RCC 7860 (cell line): ENCODE measurements at regions not wholly inside any gene's neighbourhood (a gene's known extent, or its start where the extent isn't known, plus 50 kb on each side); places are given as distances from the start of the nearest gene placed in this dataset.
A peak's percentile ranks its signal among the peaks of the same experiment; 100 is the strongest.

Experiments used
- DNase-seq: peaks from one replicate; pipeline ENCODE4 v3.0.0-alpha.2; 2015; ENCODE audit warnings: low spot score
- FAIRE-seq: peaks from 2 replicates; lab custom pipeline; 2012; peaks lifted over from hg19 to GRCh38; lab: Jason Lieb, UNC

DNA sequence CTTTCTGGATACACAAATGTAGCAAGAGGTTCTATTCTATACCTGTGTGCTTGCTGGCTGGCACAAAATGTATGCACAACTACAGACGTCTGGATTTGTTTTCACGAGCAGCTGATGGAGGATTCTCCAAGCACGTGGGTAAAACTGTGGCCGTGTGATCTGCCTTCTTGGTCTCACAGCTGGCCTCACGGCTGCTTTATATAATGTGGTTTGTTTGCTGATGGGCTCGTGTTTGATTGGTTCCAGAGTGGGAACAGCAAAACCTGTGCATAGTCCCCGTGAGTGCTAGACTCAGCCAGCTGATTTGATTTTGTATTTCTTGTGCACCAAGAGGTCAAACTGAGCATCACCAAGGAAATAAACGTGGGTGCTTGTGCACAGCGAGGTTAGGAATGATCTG is 262.6 kb upstream of the RPS6KA3 start:
- DNase-seq (no peak), FAIRE-seq (no peak)

GRCh38 chrX:20527558-20528011 is 260.9 kb upstream of the RPS6KA3 start:
- FAIRE-seq (peak; percentile 85), DNase-seq (peak; percentile 45)

- DNase-seq: no peak
- FAIRE-seq: no peak
Observed at GRCh38 chrX:20527041-20527440, 260.3 kb upstream of the RPS6KA3 start.

GRCh38 chrX:20523626-20524312 is 257.1 kb upstream of the RPS6KA3 start:
- FAIRE-seq: no peak

DNA sequence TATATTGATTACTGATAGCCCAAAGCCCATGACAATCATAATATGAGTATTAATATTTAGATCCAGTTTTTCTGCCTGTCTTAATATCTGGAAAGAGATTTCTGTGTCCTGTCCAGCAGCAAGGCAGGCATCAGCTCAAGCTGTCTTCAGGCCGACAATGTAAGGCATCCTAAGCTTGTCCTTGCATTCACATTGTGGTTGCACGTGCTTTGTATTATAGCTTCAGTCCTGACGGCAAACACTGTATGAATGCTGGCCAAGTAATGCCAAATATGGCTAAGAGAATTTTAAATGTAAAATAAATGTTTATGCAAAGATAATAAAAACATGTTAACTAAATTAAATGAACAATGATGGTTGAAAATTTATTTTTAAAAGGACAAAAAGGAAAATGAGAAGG is 255.7 kb upstream of the RPS6KA3 start:
- DNase-seq (no peak), FAIRE-seq (no peak)

More at GRCh38 chrX:20523626-20524312, 257.1 kb upstream of the RPS6KA3 start:
- no peak for DNase-seq

GRCh38 chrX:20521222-20521621 is 254.5 kb upstream of the RPS6KA3 start:
- DNase-seq: peak; percentile 17
- FAIRE-seq: no peak

DNA sequence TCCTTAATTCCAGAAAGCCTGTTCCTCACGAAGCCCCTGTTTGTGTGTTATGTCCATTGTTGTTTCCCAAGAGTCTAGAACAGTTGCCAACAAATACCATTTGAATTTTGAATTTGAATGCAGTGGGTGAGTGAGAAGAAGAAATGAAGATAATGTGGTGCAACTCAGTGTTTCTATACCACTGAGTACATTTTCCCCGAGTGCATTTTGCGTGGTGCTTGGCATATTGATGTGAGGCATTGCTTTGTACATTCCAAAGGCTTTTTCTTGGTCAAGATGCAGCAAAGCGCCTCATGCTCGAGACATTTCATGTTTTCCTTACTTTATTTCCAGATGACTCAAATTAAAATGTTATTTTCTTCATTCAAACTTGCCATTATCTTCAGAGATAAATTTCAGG is 253.1 kb upstream of the RPS6KA3 start:
- FAIRE-seq: no peak

DNA sequence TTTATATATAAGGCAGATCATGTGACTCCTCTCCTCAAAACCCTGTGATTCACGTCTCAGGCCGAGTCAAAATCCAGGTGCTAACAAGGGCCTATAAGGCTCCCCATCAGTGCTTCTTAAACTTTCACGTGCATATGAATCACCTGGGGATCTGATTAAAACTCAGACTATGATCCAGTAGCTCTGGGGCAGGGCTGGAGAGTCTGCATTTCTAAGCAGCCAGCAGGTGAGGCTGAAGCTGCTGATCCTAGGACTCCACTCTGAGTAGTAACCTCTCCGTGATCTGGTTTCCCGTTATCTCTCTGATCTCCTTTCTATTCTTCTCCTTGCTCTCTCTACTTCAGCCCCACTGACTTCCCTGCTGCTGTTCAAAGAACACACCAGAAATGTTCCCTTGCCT is 252.4 kb upstream of the RPS6KA3 start:
- DNase-seq: no peak
- no peak for FAIRE-seq

More for the DNA sequence above, 253.1 kb upstream of the RPS6KA3 start:
- DNase-seq: no peak

DNA sequence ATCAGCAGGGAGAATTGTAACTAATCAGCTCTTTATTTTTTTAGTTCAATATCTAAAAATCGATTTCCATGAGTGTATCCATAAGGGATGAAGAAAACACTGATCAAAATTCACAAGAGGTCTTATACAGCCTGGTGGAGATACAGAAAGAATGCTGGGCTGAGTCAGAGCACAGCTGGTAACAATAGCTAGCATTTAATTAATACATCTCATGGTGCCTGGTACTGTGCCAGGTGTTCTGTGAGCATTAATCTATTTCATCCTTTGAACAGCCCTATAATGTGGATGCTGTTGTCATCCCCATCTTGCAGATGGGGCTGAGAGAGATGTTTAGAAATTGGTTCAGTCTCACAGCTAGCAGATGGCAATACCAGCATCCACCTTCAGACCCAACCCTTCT is 250.9 kb upstream of the RPS6KA3 start:
- DNase-seq (no peak), FAIRE-seq (no peak)

DNA sequence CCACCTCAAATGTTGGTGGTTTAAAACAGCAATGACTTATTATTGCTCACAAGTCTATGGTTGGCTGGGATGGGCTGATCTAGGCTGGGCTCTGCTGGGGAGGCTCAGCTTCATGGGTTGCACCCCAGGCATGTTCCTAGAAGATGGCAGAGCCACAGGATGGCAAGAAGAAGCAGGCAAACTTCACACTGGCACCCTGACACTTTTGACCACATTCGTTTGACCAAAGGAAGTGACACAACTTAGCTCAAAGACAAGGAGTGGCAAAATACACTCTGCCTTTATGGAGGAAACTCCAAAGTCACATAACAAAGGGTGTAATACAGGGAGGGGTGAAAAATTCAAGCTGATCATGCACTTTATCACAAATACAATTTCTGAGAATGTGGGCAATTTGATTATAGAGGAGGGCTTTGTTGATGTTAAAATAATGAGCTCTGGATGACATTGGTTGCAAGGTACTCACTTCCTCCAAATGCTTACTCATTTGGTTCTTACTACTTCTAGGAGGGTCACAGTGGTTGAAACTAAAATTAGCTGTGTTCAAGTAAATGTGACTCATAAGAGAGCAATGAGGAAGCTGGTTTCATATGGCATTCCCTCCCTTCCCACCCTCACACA is 249.2 kb upstream of the RPS6KA3 start:
- FAIRE-seq: no peak
- DNase-seq: peak; percentile 89

DNA sequence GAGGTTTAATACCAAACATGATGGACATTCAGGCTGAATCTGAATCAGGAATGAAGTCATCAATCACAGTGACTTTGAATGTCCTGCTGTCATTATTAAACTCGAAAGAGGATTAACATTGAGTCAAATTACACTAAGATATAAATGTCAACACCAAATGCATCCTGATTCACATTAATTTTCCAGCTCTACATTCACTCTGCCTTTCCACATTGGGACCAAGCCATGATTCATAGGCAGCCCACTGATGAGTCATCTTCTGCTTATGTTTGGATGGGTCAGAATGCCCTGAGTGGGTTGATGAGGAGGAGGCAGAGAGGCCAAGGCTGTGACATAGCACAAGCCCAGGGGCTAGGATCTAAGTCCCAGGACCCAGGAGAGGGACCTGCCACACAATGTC is 247.6 kb upstream of the RPS6KA3 start:
- peak; percentile 84 for DNase-seq
- FAIRE-seq: peak; percentile 98

- no peak for FAIRE-seq
- no peak for DNase-seq
Observed at GRCh38 chrX:20513185-20513584, 246.5 kb upstream of the RPS6KA3 start.

- DNase-seq: no peak
- FAIRE-seq: no peak
Observed at GRCh38 chrX:20511792-20512191, 245.1 kb upstream of the RPS6KA3 start.

DNA sequence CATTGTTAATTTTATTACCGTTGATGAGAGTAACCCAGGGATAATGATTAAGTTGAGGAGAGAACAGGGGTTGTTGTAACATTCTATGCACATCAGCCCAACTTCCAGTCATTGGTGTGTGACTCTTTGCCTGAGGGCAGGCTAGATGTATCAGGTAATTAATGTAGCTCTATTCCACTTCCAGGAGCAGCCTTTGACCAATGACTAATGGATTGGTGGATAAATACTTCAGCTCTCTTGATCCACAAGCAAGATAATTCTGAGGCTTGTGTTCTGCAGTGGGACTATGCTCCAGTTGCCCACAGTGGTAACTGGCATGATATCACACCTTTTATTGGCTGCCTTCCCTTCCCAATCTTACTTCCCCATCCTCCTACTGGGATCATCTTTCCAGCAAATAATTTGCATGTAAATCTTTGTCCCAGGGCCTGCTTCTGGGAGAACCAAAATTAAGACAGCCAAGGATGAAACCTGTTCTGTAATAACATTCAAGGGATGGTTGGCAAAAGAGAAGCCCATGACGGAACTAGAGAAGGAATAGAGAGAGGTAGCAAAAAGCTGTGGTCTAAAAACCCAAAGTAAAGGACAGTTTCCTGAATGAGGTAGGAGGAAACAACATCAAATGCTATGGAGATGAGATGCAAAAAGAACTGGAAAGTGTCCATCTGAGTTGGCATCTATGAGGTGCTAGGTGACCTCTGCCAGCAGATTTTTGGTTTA is 241.4 kb upstream of the RPS6KA3 start:
- FAIRE-seq (no peak), DNase-seq (no peak)

DNA sequence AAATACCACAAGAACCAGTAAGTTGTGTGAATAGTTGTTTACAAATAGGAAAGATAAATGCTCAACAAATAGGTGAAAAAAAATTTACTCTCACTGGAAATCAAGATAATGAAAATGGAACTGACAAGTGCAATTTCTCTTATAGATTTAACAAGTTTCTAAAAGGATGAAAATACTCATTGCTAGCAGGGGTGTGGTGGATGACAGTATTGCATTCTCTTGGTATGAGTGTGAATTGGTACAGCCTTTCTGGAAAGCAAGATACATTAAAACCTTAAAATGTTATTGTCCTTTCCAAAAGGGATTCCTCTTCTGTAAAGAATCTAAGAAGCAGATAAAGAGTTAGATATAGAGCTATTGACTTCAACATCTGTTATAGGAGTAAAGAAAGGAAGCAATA is 240.0 kb upstream of the RPS6KA3 start:
- DNase-seq (no peak), FAIRE-seq (peak; percentile 27)

- no peak for FAIRE-seq
- DNase-seq: no peak
Observed at GRCh38 chrX:20500949-20501348, 234.2 kb upstream of the RPS6KA3 start.

GRCh38 chrX:20500171-20500865 is 233.6 kb upstream of the RPS6KA3 start:
- DNase-seq (no peak), FAIRE-seq (no peak)

DNA sequence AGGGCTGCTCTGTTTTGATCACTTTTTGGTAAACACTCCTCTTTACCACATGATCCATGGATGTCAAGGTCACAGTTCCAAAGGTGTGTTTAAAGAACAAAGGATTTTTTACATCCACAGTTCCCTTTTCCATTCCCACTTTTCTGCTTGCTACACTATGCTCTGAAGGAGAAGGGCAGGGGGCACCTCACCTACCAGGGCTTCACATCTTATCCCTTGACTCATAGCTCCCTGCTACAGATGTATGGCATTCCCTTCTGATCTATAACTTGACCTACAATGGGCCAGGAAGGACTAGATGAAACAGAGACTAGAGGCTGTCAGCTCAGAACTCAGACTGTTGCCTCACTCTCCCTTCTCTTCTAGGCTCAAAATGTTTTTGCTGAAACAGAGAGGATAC is 233.1 kb upstream of the RPS6KA3 start:
- DNase-seq (no peak), FAIRE-seq (no peak)

DNA sequence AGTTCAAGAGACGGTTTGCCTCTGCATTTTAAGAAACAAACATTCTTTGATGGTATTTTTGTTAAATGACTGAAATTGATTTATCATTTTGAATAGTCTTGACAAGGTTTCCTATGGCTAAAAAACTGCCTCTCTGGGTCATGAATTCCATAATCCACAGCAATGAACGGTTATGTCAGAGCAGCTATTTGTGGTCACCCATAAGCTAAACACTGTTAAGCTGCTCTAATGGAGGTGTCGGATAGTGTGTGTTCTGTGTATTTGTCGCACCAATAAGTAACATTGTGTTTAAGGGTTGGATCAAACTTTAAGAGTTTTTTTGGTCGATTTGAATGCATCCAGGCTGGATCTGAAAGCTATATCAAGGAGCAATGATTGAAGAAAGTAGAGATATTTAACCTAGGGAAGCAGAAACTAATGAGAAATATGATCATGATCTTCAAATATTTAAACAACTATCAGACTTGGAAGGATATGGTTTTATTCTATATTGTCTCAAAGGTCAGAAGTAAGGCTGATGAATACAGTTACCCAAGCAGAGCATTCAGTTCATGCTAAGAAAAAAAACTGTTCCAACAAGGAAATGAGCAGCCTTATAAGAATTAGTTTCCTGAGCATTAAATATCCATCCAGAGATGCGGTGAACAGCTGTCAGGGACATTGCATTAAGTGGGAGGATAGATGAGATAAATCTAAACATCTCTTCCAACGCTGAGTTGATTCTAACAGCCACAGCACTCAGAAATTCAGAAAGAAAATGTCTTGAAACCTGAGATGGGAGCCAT is 232.3 kb upstream of the RPS6KA3 start:
- FAIRE-seq (no peak), DNase-seq (no peak)

- DNase-seq (no peak), FAIRE-seq (no peak)
Observed at GRCh38 chrX:20495575-20495974, 228.9 kb upstream of the RPS6KA3 start.

GRCh38 chrX:20488473-20488872 is 221.8 kb upstream of the RPS6KA3 start:
- FAIRE-seq: no peak
- DNase-seq: no peak
